Stimulated activated naive B cell treated with anti-CD40 and anti-IgM and Interleukin-4, amounts not matched to agents 10 μg/mL and 1 μg/mL and 100 μg/mL, for 72 hours (primary cell): ENCODE measurements at regions not wholly inside any gene's neighbourhood (a gene's known extent, or its start where the extent isn't known, plus 50 kb on each side); places are given as distances from the start of the nearest gene placed in this dataset.

Source experiments
- ATAC-seq, 2 donors: fragments of 150-1000 bp; cut with Tn5 transposase; replicated peaks; 2 replicates each; pipeline ENCODE4 v1.10.0; 2021; ENCODE audit warnings: moderate library complexity in 1 of 2
- DNase-seq: peaks from one replicate; pipeline ENCODE4 v3.0.0; 2021
- H3K27ac Mint-ChIP-seq: one replicate; pipeline ENCODE4 v1.8.0; 2022; ENCODE audit warnings: mild to moderate bottlenecking, mixed read lengths
- H3K27me3 Mint-ChIP-seq, 2 donors: one replicate each; pipeline ENCODE4 v1.8.0; 2022; ENCODE audit warnings: mixed read lengths in 2 of 2
- H3K36me3 Mint-ChIP-seq, 2 donors: one replicate each; pipeline ENCODE4 v1.8.0; 2022; ENCODE audit warnings: mixed read lengths in 2 of 2, mild to moderate bottlenecking in 1 of 2
- H3K4me1 Mint-ChIP-seq, 2 donors: one replicate each; pipeline ENCODE4 v1.8.0; 2022; ENCODE audit warnings: mixed read lengths in 2 of 2, mild to moderate bottlenecking in 1 of 2
- H3K4me3 Mint-ChIP-seq, 2 donors: one replicate each; pipeline ENCODE4 v1.8.0; 2022; ENCODE audit warnings: mild to moderate bottlenecking in 2 of 2, mixed read lengths in 2 of 2, moderate library complexity in 1 of 2
- H3K9me3 Mint-ChIP-seq, 2 donors: one replicate each; pipeline ENCODE4 v1.8.0; 2022; ENCODE audit warnings: mixed read lengths in 2 of 2, mild to moderate bottlenecking in 1 of 2

GRCh38 chr7:155360495-155361345 is 63.0 kb downstream of the INSIG1 start:
- H3K4me1 Mint-ChIP-seq, result peaks cover 54 to 72% of the 10 kb centered on the region in 2 donors
- ATAC-seq, result peak; percentile 51 to 55
- no peaks in the 10 kb centered on the region for H3K9me3 Mint-ChIP-seq
- H3K36me3 Mint-ChIP-seq, result peaks cover 0 to 7% of the 10 kb centered on the region in 2 donors
- H3K4me3 Mint-ChIP-seq, result peak overlapping the region; percentile 53 to 63
- no peak for DNase-seq
- H3K27ac Mint-ChIP-seq, result no peak overlapping the region
- peaks cover 50 to 61% of the 10 kb centered on the region in 2 donors for H3K27me3 Mint-ChIP-seq

GRCh38 chr7:155361346-155361680 is 63.6 kb downstream of the INSIG1 start:
- Mint-ChIP-seq H3K27me3 (peaks cover 50 to 61% of the 10 kb centered on the region in 2 donors), H3K9me3 (no peaks in the 10 kb centered on the region), H3K36me3 (peaks cover 0 to 7% of the 10 kb centered on the region in 2 donors), H3K4me1 (peaks cover 54 to 72% of the 10 kb centered on the region in 2 donors), H3K27ac (no peak overlapping the region), H3K4me3 (no peak overlapping the region)
- ATAC-seq (peak in 1 of 2 donors; percentile 7), DNase-seq (no peak)

GRCh38 chr7:155361947-155362346 is 64.3 kb downstream of the INSIG1 start:
- Mint-ChIP-seq H3K27me3 (peaks cover 48 to 56% of the 10 kb centered on the region in 2 donors), H3K4me1 (peaks cover 54 to 68% of the 10 kb centered on the region in 2 donors)

GRCh38 chr7:155362380-155363145 is 64.9 kb downstream of the INSIG1 start:
- ATAC-seq (peak; percentile 28 to 42), DNase-seq (no peak)
- H3K4me1 Mint-ChIP-seq, result peaks cover 51 to 64% of the 10 kb centered on the region in 2 donors
- peaks cover 0 to 7% of the 10 kb centered on the region in 2 donors for H3K36me3 Mint-ChIP-seq
- no peaks in the 10 kb centered on the region for H3K9me3 Mint-ChIP-seq
- no peak overlapping the region for H3K27ac Mint-ChIP-seq
- peaks cover 45 to 52% of the 10 kb centered on the region in 2 donors for H3K27me3 Mint-ChIP-seq
- H3K4me3 Mint-ChIP-seq, result no peak overlapping the region

More at GRCh38 chr7:155361947-155362346, 64.3 kb downstream of the INSIG1 start:
- ATAC-seq (no peak), DNase-seq (no peak)
- Mint-ChIP-seq H3K27ac (no peak overlapping the region), H3K9me3 (no peaks in the 10 kb centered on the region), H3K4me3 (no peak overlapping the region), H3K36me3 (peaks cover 0 to 7% of the 10 kb centered on the region in 2 donors)

GRCh38 chr7:155363146-155363539 is 65.5 kb downstream of the INSIG1 start:
- H3K27ac Mint-ChIP-seq, result no peak overlapping the region
- no peaks in the 10 kb centered on the region for H3K9me3 Mint-ChIP-seq
- no peak for DNase-seq
- H3K4me3 Mint-ChIP-seq, result no peak overlapping the region
- H3K27me3 Mint-ChIP-seq, result peaks cover 40 to 50% of the 10 kb centered on the region in 2 donors
- ATAC-seq, result no peak
- H3K36me3 Mint-ChIP-seq, result peaks cover 0 to 4% of the 10 kb centered on the region in 2 donors
- peaks cover 49 to 58% of the 10 kb centered on the region in 2 donors for H3K4me1 Mint-ChIP-seq

GRCh38 chr7:155363852-155364600 is 66.3 kb downstream of the INSIG1 start:
- no peak for DNase-seq
- Mint-ChIP-seq H3K4me1 (peaks cover 50 to 54% of the 10 kb centered on the region in 2 donors), H3K4me3 (no peak overlapping the region), H3K9me3 (no peaks in the 10 kb centered on the region), H3K27me3 (peaks cover 40 to 53% of the 10 kb centered on the region in 2 donors), H3K27ac (no peak overlapping the region), H3K36me3 (peaks cover 0 to 4% of the 10 kb centered on the region in 2 donors)
- peak; percentile 47 to 48 for ATAC-seq

- no peak for ATAC-seq
- no peak overlapping the region for H3K4me3 Mint-ChIP-seq
- peaks cover 39 to 54% of the 10 kb centered on the region in 2 donors for H3K27me3 Mint-ChIP-seq
- no peak for DNase-seq
- no peaks in the 10 kb centered on the region for H3K9me3 Mint-ChIP-seq
- peaks cover 39 to 49% of the 10 kb centered on the region in 2 donors for H3K4me1 Mint-ChIP-seq
- no peak overlapping the region for H3K27ac Mint-ChIP-seq
- peaks cover 0 to 4% of the 10 kb centered on the region in 2 donors for H3K36me3 Mint-ChIP-seq
These were observed 67.6 kb downstream of the INSIG1 start for GRCh38 chr7:155365146-155365874.

GRCh38 chr7:155368894-155369600 is 71.4 kb downstream of the INSIG1 start:
- no peaks in the 10 kb centered on the region for H3K9me3 Mint-ChIP-seq
- DNase-seq (no peak), ATAC-seq (no peak)
- peaks cover 54 to 78% of the 10 kb centered on the region in 2 donors for H3K27me3 Mint-ChIP-seq
- no peaks in the 10 kb centered on the region for H3K36me3 Mint-ChIP-seq
- no peak overlapping the region for H3K4me3 Mint-ChIP-seq
- H3K4me1 Mint-ChIP-seq, result peaks cover 19 to 39% of the 10 kb centered on the region in 2 donors
- no peak overlapping the region for H3K27ac Mint-ChIP-seq

GRCh38 chr7:155369766-155370165 is 72.1 kb downstream of the INSIG1 start:
- Mint-ChIP-seq H3K9me3 (no peaks in the 10 kb centered on the region), H3K27ac (no peak overlapping the region), H3K36me3 (no peaks in the 10 kb centered on the region), H3K4me1 (peaks cover 17 to 41% of the 10 kb centered on the region in 2 donors), H3K4me3 (no peak overlapping the region), H3K27me3 (peaks cover 54 to 78% of the 10 kb centered on the region in 2 donors)
- ATAC-seq (no peak), DNase-seq (no peak)

GRCh38 chr7:155371331-155371883 is 73.7 kb downstream of the INSIG1 start:
- Mint-ChIP-seq H3K9me3 (no peaks in the 10 kb centered on the region), H3K27ac (no peak overlapping the region), H3K27me3 (peaks cover 62 to 86% of the 10 kb centered on the region in 2 donors), H3K4me3 (no peak overlapping the region), H3K36me3 (no peaks in the 10 kb centered on the region), H3K4me1 (peaks cover 25 to 57% of the 10 kb centered on the region in 2 donors)
- ATAC-seq (no peak), DNase-seq (no peak)

GRCh38 chr7:155371884-155372781 is 74.5 kb downstream of the INSIG1 start:
- no peaks in the 10 kb centered on the region for H3K9me3 Mint-ChIP-seq
- peaks cover 25 to 57% of the 10 kb centered on the region in 2 donors for H3K4me1 Mint-ChIP-seq
- H3K27me3 Mint-ChIP-seq, result peaks cover 64 to 90% of the 10 kb centered on the region in 2 donors
- ATAC-seq (peak; percentile 62 to 66), DNase-seq (peak; percentile 38)
- peak overlapping the region; percentile 84 to 85 for H3K4me3 Mint-ChIP-seq
- H3K27ac Mint-ChIP-seq, result peak overlapping the region; percentile 56
- H3K36me3 Mint-ChIP-seq, result no peaks in the 10 kb centered on the region

- Mint-ChIP-seq H3K4me1 (peaks cover 30 to 64% of the 10 kb centered on the region in 2 donors), H3K36me3 (no peaks in the 10 kb centered on the region), H3K9me3 (no peaks in the 10 kb centered on the region), H3K4me3 (peak overlapping the region; percentile 84 to 85), H3K27ac (peak overlapping the region; percentile 52), H3K27me3 (peaks cover 71 to 96% of the 10 kb centered on the region in 2 donors)
- DNase-seq, result no peak
- peak in 1 of 2 donors; percentile 5 for ATAC-seq
These were observed 75.2 kb downstream of the INSIG1 start for GRCh38 chr7:155372782-155373358.
